G401 (cell line): ENCODE measurements at regions not wholly inside any gene's neighbourhood (a gene's known extent, or its start where the extent isn't known, plus 50 kb on each side); places are given as distances from the start of the nearest gene placed in this dataset.
"Not testable (repeated sequence)": the region's sequence is repeated elsewhere in the genome, so short reads cannot be mapped to it uniquely, and the experiment has no call there.

Source experiments
- DNase-seq: peaks from one replicate; pipeline ENCODE4 v3.0.0-alpha.2; 2015; ENCODE audit warnings: low spot score
- in situ Hi-C: cut with HindIII; loops from 2 replicates; pipeline ENCODE4 v1.10.0; 2016; ENCODE audit warnings: low sequenced_read_pairs, mixed read lengths

- in situ Hi-C loops: no loop called here
- no peak for DNase-seq
These were observed 424.7 kb upstream of the AMELY start for GRCh38 chrY:7336023-7336873.

- no peak for DNase-seq
- in situ Hi-C loops: no loop called here
These were observed 422.9 kb upstream of the AMELY start for GRCh38 chrY:7334449-7334848.

- DNase-seq: no peak
- in situ Hi-C loops: no loop called here
These were observed 415.0 kb upstream of the AMELY start for GRCh38 chrY:7326296-7327246.

GRCh38 chrY:7325531-7325930 lies 414.0 kb upstream of the AMELY start:
- in situ Hi-C loops: no loop called here

GRCh38 chrY:7320751-7321150 lies 409.2 kb upstream of the AMELY start:
- no peak for DNase-seq
- in situ Hi-C loops: no loop called here

More at GRCh38 chrY:7325531-7325930, 414.0 kb upstream of the AMELY start:
- DNase-seq: no peak

- DNase-seq, in situ Hi-C loops: not testable (repeated sequence)
These were observed 408.6 kb upstream of the AMELY start for GRCh38 chrY:7320171-7320570.

- in situ Hi-C loops: no loop called here
- no peak for DNase-seq
These were observed 406.6 kb upstream of the AMELY start for GRCh38 chrY:7318122-7318521.

GRCh38 chrY:7317571-7317970 lies 406.0 kb upstream of the AMELY start:
- in situ Hi-C loops: no loop called here
- DNase-seq: no peak

- DNase-seq: no peak
- in situ Hi-C loops: no loop called here
These were observed 399.1 kb upstream of the AMELY start for GRCh38 chrY:7310482-7311269.

GRCh38 chrY:7308816-7309215 lies 397.3 kb upstream of the AMELY start:
- in situ Hi-C loops: no loop called here
- DNase-seq: no peak

GRCh38 chrY:7302306-7302705 lies 390.8 kb upstream of the AMELY start:
- DNase-seq: no peak
- in situ Hi-C loops: no loop called here

GRCh38 chrY:7299960-7300359 lies 388.4 kb upstream of the AMELY start:
- no peak for DNase-seq
- in situ Hi-C loops: no loop called here

GRCh38 chrY:7292113-7292512 lies 380.6 kb upstream of the AMELY start:
- DNase-seq: no peak
- in situ Hi-C loops: no loop called here

GRCh38 chrY:7289889-7290833 lies 378.6 kb upstream of the AMELY start:
- no peak for DNase-seq
- in situ Hi-C loops: no loop called here

GRCh38 chrY:7288611-7289010 lies 377.1 kb upstream of the AMELY start:
- no peak for DNase-seq
- in situ Hi-C loops: no loop called here

GRCh38 chrY:7287963-7288362 lies 376.4 kb upstream of the AMELY start:
- in situ Hi-C loops, DNase-seq: not testable (repeated sequence)

GRCh38 chrY:7285388-7285787 lies 373.8 kb upstream of the AMELY start:
- in situ Hi-C loops: no loop called here
- no peak for DNase-seq

- no peak for DNase-seq
- in situ Hi-C loops: no loop called here
These were observed 371.4 kb upstream of the AMELY start for GRCh38 chrY:7283001-7283400.
